ENCODE measurements at regions not wholly inside any gene's neighbourhood (a gene's known extent, or its start where the extent isn't known, plus 50 kb on each side); places are given as distances from the start of the nearest gene placed in this dataset.
"Not testable (repeated sequence)": the region's sequence is repeated elsewhere in the genome, so short reads cannot be mapped to it uniquely, and the experiment has no call there.

DNA sequence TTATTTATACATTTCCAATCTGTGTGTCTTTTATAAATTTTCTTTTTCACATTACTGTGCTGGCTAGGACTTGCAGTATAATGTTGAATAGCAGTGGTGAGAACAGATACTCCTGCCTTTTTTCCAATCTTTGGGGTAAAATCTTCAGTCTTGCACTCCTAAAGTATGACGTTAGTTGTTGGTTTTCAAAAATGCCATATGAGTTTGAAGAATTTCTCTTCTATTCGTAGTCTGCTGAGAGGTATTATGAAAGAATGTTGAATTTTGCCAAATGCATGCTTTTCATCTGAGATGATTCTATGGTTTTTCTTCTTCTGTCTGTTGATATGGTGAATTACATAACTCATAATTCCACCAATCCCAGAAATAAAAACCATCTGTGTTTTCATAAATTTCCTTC lies 335.3 kb upstream of the CHST9 start:
- no peaks in the 10 kb centered on the region for H3K36me3 ChIP-seq
- no peaks in the 10 kb centered on the region for H3K27me3 ChIP-seq
- no peak for ATAC-seq
- H3K4me3 ChIP-seq = no peak overlapping the region
- no peaks in the 10 kb centered on the region for H3K4me1 ChIP-seq
- intact Hi-C loops (cut with DNase I) = no loop called here
- H3K27ac ChIP-seq = no peak overlapping the region
- no peak for DNase-seq
- H3K9me3 ChIP-seq = peaks cover 0 to 5% of the 10 kb centered on the region in 2 donors
- TF ChIP-seq, protein P1, sequence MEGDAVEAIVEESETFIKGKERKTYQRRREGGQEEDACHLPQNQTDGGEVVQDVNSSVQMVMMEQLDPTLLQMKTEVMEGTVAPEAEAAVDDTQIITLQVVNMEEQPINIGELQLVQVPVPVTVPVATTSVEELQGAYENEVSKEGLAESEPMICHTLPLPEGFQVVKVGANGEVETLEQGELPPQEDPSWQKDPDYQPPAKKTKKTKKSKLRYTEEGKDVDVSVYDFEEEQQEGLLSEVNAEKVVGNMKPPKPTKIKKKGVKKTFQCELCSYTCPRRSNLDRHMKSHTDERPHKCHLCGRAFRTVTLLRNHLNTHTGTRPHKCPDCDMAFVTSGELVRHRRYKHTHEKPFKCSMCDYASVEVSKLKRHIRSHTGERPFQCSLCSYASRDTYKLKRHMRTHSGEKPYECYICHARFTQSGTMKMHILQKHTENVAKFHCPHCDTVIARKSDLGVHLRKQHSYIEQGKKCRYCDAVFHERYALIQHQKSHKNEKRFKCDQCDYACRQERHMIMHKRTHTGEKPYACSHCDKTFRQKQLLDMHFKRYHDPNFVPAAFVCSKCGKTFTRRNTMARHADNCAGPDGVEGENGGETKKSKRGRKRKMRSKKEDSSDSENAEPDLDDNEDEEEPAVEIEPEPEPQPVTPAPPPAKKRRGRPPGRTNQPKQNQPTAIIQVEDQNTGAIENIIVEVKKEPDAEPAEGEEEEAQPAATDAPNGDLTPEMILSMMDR (IDR thresholded peaks at IDR 0.05) = no peak

DNA sequence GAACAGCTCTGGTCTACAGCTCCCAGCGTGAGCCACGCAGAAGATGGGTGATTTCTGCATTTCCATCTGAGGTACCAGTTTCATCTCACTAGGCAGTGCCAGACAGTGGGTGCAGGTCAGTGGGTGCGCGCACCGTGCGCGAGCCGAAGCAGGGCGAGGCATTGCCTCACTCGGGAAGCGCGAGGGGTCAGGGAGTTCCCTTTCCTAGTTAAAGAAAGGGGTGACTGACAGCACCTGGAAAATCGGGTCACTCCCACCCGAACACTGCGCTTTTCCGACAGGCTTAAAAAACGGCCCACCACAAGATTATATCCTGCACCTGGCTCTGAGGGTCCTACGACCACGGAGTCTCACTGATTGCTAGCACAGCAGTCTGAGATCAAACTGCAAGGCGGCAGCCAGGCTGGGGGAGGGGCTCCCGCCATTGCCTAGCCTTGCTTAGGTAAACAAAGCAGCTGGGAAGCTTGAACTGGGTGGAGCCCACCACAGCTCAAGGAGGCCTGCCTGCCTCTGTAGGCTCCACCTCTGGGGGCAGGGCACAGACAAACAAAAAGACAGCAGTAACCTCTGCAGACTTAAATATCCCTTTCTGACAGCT lies 325.0 kb upstream of the CHST9 start:
- intact Hi-C loops (cut with DNase I) = not testable (repeated sequence)

DNA sequence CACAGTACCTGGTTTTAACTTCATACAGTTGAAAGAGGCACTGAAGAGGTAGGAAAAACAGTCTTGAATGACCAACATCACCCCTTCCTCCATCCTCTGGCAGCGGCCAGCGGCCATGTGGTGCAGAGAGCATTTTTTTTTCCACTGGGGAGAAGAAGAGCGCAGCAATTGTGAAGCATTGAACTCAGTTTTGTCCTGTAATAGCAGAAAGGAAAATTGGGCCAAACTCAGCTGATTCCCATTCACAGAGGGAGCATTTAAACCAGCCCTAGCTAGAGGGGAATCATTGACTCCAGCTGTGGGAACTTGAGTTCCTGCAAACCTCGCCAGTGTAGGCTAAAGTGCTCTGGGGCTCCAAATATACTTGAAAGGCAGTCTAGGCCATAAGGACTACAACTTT lies 316.6 kb upstream of the CHST9 start:
- Histone ChIP-seq H3K4me3 (no peak overlapping the region), H3K4me1 (no peaks in the 10 kb centered on the region), H3K27me3 (no peaks in the 10 kb centered on the region), H3K27ac (no peak overlapping the region), H3K36me3 (no peaks in the 10 kb centered on the region), H3K9me3 (peaks cover 0 to 12% of the 10 kb centered on the region in 2 donors)
- TF ChIP-seq, protein P1 (IDR thresholded peaks at IDR 0.05) = no peak
- intact Hi-C loops (cut with DNase I) = no loop called here
- ATAC-seq (no peak), DNase-seq (no peak)

More for the DNA sequence above, 325.0 kb upstream of the CHST9 start:
- not testable (repeated sequence) for H3K4me1 ChIP-seq, ATAC-seq, DNase-seq, H3K27ac ChIP-seq, H3K36me3 ChIP-seq, H3K9me3 ChIP-seq, H3K4me3 ChIP-seq, H3K27me3 ChIP-seq

DNA sequence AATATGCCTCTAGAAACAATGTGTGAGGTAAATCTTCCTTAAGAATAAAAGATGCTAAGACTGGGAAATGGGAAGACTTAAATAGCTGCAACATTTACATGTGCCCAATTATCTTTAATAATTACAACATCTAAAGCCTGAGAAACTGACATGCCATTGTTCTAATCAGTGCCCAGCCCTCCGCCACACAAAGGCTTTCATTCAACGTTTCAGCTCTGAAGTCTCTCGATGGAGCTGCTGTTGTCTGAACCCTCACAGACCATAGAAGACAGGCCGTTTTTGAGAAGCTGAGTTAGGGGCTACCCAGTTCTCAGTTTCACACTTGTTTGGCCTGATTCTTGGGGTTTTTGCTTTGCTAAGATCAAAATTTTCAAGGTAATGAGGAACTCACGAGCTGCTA lies 315.4 kb upstream of the CHST9 start:
- intact Hi-C loops (cut with DNase I) = no loop called here
- TF ChIP-seq, protein P1 (IDR thresholded peaks at IDR 0.05) = no peak
- peaks cover 0 to 12% of the 10 kb centered on the region in 2 donors for H3K9me3 ChIP-seq
- H3K27ac ChIP-seq = no peak overlapping the region
- H3K4me3 ChIP-seq = no peak overlapping the region
- no peaks in the 10 kb centered on the region for H3K4me1 ChIP-seq
- DNase-seq = no peak
- no peaks in the 10 kb centered on the region for H3K36me3 ChIP-seq
- no peak for ATAC-seq
- H3K27me3 ChIP-seq = no peaks in the 10 kb centered on the region

DNA sequence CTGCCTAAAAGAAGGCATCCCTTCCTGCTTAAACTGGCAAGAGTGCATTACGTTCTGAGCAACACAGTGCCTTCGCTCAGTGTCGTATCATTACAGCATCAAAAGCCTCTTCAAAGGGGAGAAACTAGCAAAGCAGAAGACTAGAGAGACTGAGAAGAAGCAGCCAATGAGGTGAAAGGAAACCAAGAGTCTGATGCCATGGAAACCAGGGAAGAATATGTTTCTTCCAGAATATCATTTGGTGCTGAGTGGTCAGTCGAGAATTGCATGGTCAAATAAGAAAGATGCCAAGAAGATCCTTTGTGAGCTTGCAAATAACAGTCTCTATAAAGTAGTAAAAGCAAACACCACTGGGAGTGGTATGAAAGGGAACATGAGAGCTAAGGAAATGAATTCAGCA lies 312.1 kb upstream of the CHST9 start:
- intact Hi-C loops (cut with DNase I) = no loop called here
- Histone ChIP-seq H3K9me3 (no peaks in the 10 kb centered on the region), H3K27me3 (no peaks in the 10 kb centered on the region), H3K27ac (no peak overlapping the region), H3K36me3 (no peaks in the 10 kb centered on the region), H3K4me1 (no peaks in the 10 kb centered on the region), H3K4me3 (no peak overlapping the region)
- no peak for ATAC-seq
- TF ChIP-seq, protein P1 (IDR thresholded peaks at IDR 0.05) = no peak
- no peak for DNase-seq

- ATAC-seq = no peak
- TF ChIP-seq, protein P1 (IDR thresholded peaks at IDR 0.05) = no peak
- Histone ChIP-seq H3K27me3 (no peaks in the 10 kb centered on the region), H3K27ac (no peak overlapping the region), H3K4me1 (no peaks in the 10 kb centered on the region), H3K4me3 (no peak overlapping the region), H3K9me3 (no peaks in the 10 kb centered on the region), H3K36me3 (no peaks in the 10 kb centered on the region)
- DNase-seq = no peak
- intact Hi-C loops (cut with DNase I) = no loop called here
Measured at GRCh38 chr18:27493182-27493581, 308.1 kb upstream of the CHST9 start.

All from left lung (tissue), 4 donors.